HL-60 (cell line): ENCODE measurements at regions not wholly inside any gene's neighbourhood (a gene's known extent, or its start where the extent isn't known, plus 50 kb on each side); places are given as distances from the start of the nearest gene placed in this dataset.

Source experiments
- CTCF ChIP-seq: IDR thresholded peaks from one replicate; pipeline ENCODE4 v1.5.1; 2011; ENCODE audit warnings: low read length, control low read depth, inconsistent platforms; ENCODE audit not compliant: insufficient read depth
- REST ChIP-seq: IDR thresholded peaks from 2 replicates; pipeline ENCODE4 v1.6.1; 2012; ENCODE audit warnings: low read depth; ENCODE audit not compliant: insufficient replicate concordance

GRCh38 chr13:44236801-44237207, 136.8 kb upstream of the SERP2 start:
- TF ChIP-seq CTCF (no peak), REST (no peak)
